Stimulated activated CD4-positive, alpha-beta T cell treated with anti-CD3 and anti-CD28 coated beads, Interleukin-12 subunit alpha, Interleukin-12 subunit beta, amount 100 ng/mL, for 48 hours (primary cell): ENCODE measurements at regions not wholly inside any gene's neighbourhood (a gene's known extent, or its start where the extent isn't known, plus 50 kb on each side); places are given as distances from the start of the nearest gene placed in this dataset.

ENCODE experiments used
- DNase-seq, 3 donors: peaks; one replicate each; pipeline ENCODE4 v3.0.0-alpha.2; 2020; ENCODE audit warnings: low read depth in 2 of 3, low spot score in 1 of 3

GRCh38 chr7:118013252-118014010 lies 140.2 kb upstream of the CTTNBP2 start:
- no peak for DNase-seq

GRCh38 chr7:118022546-118022945 lies 149.3 kb upstream of the CTTNBP2 start:
- DNase-seq: no peak

- no peak for DNase-seq
Measured at GRCh38 chr7:118026791-118027190, 153.6 kb upstream of the CTTNBP2 start.

GRCh38 chr7:118028226-118028625 lies 155.0 kb upstream of the CTTNBP2 start:
- no peak for DNase-seq

- no peak for DNase-seq
Measured at GRCh38 chr7:118029826-118030422, 154.0 kb upstream of the LSM8 start.

- no peak for DNase-seq
Measured at GRCh38 chr7:118033273-118033672, 150.7 kb upstream of the LSM8 start.

- no peak for DNase-seq
Measured at GRCh38 chr7:118039963-118040489, 143.9 kb upstream of the LSM8 start.

- no peak for DNase-seq
Measured at GRCh38 chr7:118040562-118040961, 143.4 kb upstream of the LSM8 start.

GRCh38 chr7:118041251-118041878 lies 142.6 kb upstream of the LSM8 start:
- DNase-seq: no peak

GRCh38 chr7:118045629-118046028 lies 138.3 kb upstream of the LSM8 start:
- DNase-seq: no peak

- DNase-seq: no peak
Measured at GRCh38 chr7:118046086-118046485, 137.9 kb upstream of the LSM8 start.

- no peak for DNase-seq
Measured at GRCh38 chr7:118046801-118047200, 137.2 kb upstream of the LSM8 start.

- DNase-seq: no peak
Measured at GRCh38 chr7:118052336-118052735, 131.6 kb upstream of the LSM8 start.

- DNase-seq: no peak
Measured at GRCh38 chr7:118053353-118053752, 130.6 kb upstream of the LSM8 start.

GRCh38 chr7:118054529-118054928 lies 129.4 kb upstream of the LSM8 start:
- no peak for DNase-seq

GRCh38 chr7:118055647-118056046 lies 128.3 kb upstream of the LSM8 start:
- DNase-seq: no peak

GRCh38 chr7:118057404-118057803 lies 126.6 kb upstream of the LSM8 start:
- no peak for DNase-seq

- no peak for DNase-seq
Measured at GRCh38 chr7:118059209-118059608, 124.8 kb upstream of the LSM8 start.

- DNase-seq: no peak
Measured at GRCh38 chr7:118060692-118061091, 123.3 kb upstream of the LSM8 start.

GRCh38 chr7:118061386-118061785 lies 122.6 kb upstream of the LSM8 start:
- no peak for DNase-seq

- no peak for DNase-seq
Measured at GRCh38 chr7:118072893-118073674, 110.9 kb upstream of the LSM8 start.
